ENCODE measurements at regions not wholly inside any gene's neighbourhood (a gene's known extent, or its start where the extent isn't known, plus 50 kb on each side); places are given as distances from the start of the nearest gene placed in this dataset.

DNA sequence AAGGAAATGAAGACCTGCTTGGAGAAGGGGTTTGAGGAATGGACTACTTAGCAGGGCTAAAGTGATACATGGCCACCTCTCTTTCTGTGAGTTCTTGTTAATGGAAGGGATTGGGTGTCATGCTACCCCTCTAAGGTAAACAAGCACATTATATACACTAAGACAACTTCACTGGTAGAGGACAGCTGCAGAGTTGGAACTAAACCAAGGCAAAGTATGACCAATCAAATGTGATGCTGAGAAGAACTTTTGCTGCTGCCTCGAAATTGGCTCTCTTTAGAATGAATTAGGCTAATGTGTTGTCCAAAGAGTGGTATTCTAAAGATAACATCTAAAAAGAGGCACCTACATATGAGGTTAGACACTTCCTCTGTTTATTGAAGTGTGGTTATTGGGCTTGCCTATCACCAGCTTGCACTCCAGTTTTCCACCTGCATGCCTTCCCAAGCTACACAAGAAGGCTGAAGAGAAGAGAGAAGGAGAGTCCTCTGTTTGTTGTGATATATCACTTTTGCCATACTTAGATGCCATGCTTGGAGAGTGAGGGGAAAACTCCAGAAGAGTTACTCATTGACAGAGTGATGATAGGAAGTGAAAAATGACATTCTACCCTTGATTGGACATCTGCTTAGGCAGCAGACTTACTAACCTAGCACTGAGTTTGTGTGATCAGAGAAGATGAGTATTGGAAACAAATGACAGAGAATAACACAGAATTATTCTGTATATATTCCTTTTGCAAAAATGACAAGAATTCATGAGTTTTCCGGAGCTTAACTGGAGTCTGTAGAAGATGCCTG, 536.1 kb downstream of the ZNF608 start:
- Histone ChIP-seq H3K36me3 (ENCODE audit: insufficient read depth, low read length) (no peaks in the 10 kb centered on the region), H3K4me1 (ENCODE audit: control insufficient read depth, insufficient read depth, low read length) (no peaks in the 10 kb centered on the region), H3K27me3 (ENCODE audit: control insufficient read depth, insufficient read depth, low read length) (no peaks in the 10 kb centered on the region), H3K9me3 (replicated peaks; ENCODE audit: low read length) (no peaks in the 10 kb centered on the region), H3K4me2 (ENCODE audit: low read length) (no peak overlapping the region), H3K4me3 (ENCODE audit: low read length) (no peak overlapping the region), H3K9ac (ENCODE audit: low read depth, low read length) (no peak overlapping the region)

DNA sequence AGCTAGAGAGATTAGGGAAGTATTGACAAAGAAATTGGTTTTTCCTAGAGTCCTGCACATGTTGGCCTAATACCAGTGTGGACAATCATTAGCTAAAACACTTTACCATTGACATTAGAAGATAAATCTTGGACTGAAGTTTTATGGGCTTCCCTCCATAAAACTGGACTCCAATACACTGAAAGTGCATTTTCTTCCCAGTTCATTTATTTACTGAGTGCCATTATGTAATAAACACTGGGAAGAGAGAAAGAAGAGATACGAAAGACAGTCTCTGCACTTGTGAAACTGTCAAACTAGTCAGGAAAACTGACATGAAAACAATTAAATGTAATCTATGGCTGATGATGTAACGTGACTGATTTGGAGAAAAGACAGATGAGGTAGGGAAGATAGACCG, 539.3 kb downstream of the ZNF608 start:
- H3K9me3 ChIP-seq (replicated peaks; ENCODE audit: low read length), result no peaks in the 10 kb centered on the region

DNA sequence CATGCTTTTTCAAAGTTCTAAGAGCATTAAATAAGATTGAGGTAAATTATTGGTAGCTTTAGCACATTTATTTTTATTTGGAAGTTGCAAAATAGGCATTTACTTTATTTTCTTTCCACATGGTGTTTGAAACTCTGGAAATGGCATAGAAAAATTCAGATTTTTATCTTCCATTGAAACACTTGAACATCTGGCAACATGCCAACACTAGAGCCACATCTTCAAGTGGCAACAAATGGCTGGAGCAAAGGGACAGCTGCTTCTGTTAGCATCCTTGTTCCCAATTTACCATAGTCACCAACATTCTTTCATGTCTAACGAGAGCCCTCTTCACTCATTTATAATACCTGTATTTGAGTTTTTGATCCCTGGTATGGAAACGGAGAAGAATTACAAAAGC, 539.9 kb downstream of the ZNF608 start:
- H3K9ac ChIP-seq (ENCODE audit: low read depth, low read length), result no peak overlapping the region
- H3K4me3 ChIP-seq (ENCODE audit: low read length), result no peak overlapping the region
- H3K27me3 ChIP-seq (ENCODE audit: control insufficient read depth, insufficient read depth, low read length), result no peaks in the 10 kb centered on the region
- H3K36me3 ChIP-seq (ENCODE audit: insufficient read depth, low read length), result no peaks in the 10 kb centered on the region
- no peaks in the 10 kb centered on the region for H3K4me1 ChIP-seq (ENCODE audit: control insufficient read depth, insufficient read depth, low read length)
- H3K4me2 ChIP-seq (ENCODE audit: low read length), result no peak overlapping the region
- no peaks in the 10 kb centered on the region for H3K9me3 ChIP-seq (replicated peaks; ENCODE audit: low read length)

More for the DNA sequence above, 539.3 kb downstream of the ZNF608 start:
- H3K4me1 ChIP-seq (ENCODE audit: control insufficient read depth, insufficient read depth, low read length), result no peaks in the 10 kb centered on the region
- H3K36me3 ChIP-seq (ENCODE audit: insufficient read depth, low read length), result no peaks in the 10 kb centered on the region
- no peak overlapping the region for H3K4me3 ChIP-seq (ENCODE audit: low read length)
- H3K27me3 ChIP-seq (ENCODE audit: control insufficient read depth, insufficient read depth, low read length), result no peaks in the 10 kb centered on the region
- no peak overlapping the region for H3K4me2 ChIP-seq (ENCODE audit: low read length)
- no peak overlapping the region for H3K9ac ChIP-seq (ENCODE audit: low read depth, low read length)

DNA sequence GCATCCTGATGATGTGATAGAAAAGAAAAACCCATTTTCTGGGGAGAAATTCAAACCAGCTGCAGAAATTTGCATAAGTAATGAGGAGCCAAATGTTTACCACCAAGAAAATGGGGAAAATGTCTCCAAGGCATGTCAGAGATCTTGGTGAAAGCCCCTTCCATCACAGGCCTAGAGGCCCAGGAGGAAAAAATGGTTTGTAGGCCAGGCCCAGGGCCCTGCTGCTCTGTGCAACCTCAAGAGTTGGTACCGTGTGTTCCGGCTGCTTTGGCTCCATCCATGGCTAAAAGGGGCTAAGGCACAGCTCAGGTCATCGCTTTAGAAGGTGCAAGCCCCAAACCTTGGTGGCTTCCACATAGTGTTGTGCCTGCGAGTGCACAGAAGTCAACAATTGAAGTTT, 543.1 kb downstream of the ZNF608 start:
- H3K9ac ChIP-seq (ENCODE audit: low read depth, low read length), result no peak overlapping the region
- H3K36me3 ChIP-seq (ENCODE audit: insufficient read depth, low read length), result no peaks in the 10 kb centered on the region
- H3K4me3 ChIP-seq (ENCODE audit: low read length), result no peak overlapping the region
- H3K27me3 ChIP-seq (ENCODE audit: control insufficient read depth, insufficient read depth, low read length), result no peaks in the 10 kb centered on the region
- H3K4me1 ChIP-seq (ENCODE audit: control insufficient read depth, insufficient read depth, low read length), result no peaks in the 10 kb centered on the region
- H3K4me2 ChIP-seq (ENCODE audit: low read length), result no peak overlapping the region
- no peaks in the 10 kb centered on the region for H3K9me3 ChIP-seq (replicated peaks; ENCODE audit: low read length)

DNA sequence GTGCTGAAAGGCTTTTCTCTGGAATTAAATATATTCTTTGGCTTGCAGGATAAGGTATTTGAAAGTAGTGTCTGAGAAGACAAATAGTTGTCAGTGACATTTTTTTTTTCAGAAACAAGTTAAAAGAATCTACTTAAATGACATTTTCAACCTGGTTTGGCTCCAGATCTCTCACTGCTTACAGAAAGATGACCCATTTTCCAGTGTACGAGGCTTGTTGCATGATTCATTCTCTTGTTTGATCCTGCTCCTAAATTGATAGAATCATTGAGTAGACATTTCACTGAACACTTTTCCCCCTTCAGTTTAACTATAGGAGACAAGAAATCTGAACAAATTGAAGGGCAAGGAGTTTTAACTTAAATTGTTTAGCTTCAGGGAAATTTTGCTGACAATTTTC, 546.1 kb downstream of the ZNF608 start:
- Histone ChIP-seq H3K4me3 (ENCODE audit: low read length) (no peak overlapping the region), H3K36me3 (ENCODE audit: insufficient read depth, low read length) (no peaks in the 10 kb centered on the region), H3K27me3 (ENCODE audit: control insufficient read depth, insufficient read depth, low read length) (no peaks in the 10 kb centered on the region), H3K9me3 (replicated peaks; ENCODE audit: low read length) (no peaks in the 10 kb centered on the region), H3K4me1 (ENCODE audit: control insufficient read depth, insufficient read depth, low read length) (no peaks in the 10 kb centered on the region), H3K4me2 (ENCODE audit: low read length) (no peak overlapping the region), H3K9ac (ENCODE audit: low read depth, low read length) (no peak overlapping the region)

DNA sequence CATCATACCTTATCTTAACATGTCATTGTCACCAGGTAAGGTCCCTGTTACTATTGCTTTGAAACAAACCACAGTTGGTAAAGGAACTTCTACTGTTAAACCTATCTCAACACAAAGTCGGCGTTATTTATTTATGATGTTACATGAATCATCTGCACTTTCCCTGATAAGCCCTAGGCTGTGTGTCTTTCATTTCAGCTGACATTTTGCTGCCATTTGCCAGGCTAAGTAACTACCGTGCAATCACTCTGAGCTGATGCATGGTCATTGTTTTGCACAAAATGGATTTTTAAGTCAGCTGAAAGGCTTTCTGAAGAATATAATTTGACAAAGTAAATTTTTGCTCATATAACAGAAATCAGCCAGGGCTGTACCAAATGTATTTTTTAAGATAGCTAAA, 546.5 kb downstream of the ZNF608 start:
- no peaks in the 10 kb centered on the region for H3K4me1 ChIP-seq (ENCODE audit: control insufficient read depth, insufficient read depth, low read length)
- H3K9me3 ChIP-seq (replicated peaks; ENCODE audit: low read length), result no peaks in the 10 kb centered on the region
- H3K4me3 ChIP-seq (ENCODE audit: low read length), result no peak overlapping the region
- H3K27me3 ChIP-seq (ENCODE audit: control insufficient read depth, insufficient read depth, low read length), result no peaks in the 10 kb centered on the region
- H3K36me3 ChIP-seq (ENCODE audit: insufficient read depth, low read length), result no peaks in the 10 kb centered on the region
- H3K4me2 ChIP-seq (ENCODE audit: low read length), result no peak overlapping the region
- H3K9ac ChIP-seq (ENCODE audit: low read depth, low read length), result no peak overlapping the region

DNA sequence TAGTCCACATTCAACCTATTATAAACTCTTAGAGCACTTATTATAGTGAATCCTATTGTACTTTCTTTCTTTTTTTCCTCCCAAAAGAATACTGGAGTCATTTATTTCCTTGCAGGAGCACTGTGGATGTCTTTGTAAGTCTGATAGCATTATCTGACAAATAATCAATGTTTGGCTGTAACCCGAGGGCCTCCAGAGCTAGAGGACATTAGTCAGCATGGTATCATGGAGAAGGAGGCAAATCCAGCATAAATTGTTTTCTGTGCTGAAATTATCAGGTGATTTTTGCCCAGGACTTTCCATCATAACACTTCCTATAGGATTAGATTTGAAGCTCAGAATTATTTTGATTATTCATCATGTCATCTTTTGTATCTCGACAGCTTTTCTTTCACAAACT, 551.0 kb downstream of the ZNF608 start:
- Histone ChIP-seq H3K27me3 (ENCODE audit: control insufficient read depth, insufficient read depth, low read length) (no peaks in the 10 kb centered on the region), H3K9me3 (replicated peaks; ENCODE audit: low read length) (no peaks in the 10 kb centered on the region), H3K36me3 (ENCODE audit: insufficient read depth, low read length) (no peaks in the 10 kb centered on the region), H3K4me2 (ENCODE audit: low read length) (no peak overlapping the region), H3K9ac (ENCODE audit: low read depth, low read length) (no peak overlapping the region), H3K4me3 (ENCODE audit: low read length) (no peak overlapping the region), H3K4me1 (ENCODE audit: control insufficient read depth, insufficient read depth, low read length) (peaks cover 11% of the 10 kb centered on the region)

DNA sequence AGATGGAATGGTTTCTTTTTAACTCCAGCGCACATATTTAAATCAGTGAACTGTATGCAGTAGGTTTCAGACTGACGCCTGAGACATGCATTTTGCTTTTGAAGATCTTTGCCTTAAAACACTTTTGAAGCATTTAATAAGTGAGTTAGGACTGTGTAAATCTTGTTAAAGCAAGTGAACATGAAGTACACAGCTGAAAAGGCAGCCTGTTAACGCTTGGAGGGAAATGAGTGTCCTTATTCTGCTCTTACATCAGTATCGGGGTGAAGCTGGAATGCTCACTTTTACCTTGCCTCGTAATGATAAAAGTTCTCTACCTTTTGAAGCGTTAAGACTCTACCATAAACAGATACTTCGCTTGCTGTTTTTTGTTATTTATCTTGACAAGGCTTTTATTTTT, 552.2 kb downstream of the ZNF608 start:
- Histone ChIP-seq H3K4me2 (ENCODE audit: low read length) (no peak overlapping the region), H3K36me3 (ENCODE audit: insufficient read depth, low read length) (no peaks in the 10 kb centered on the region), H3K4me1 (ENCODE audit: control insufficient read depth, insufficient read depth, low read length) (peaks cover 11% of the 10 kb centered on the region), H3K4me3 (ENCODE audit: low read length) (no peak overlapping the region), H3K27me3 (ENCODE audit: control insufficient read depth, insufficient read depth, low read length) (no peaks in the 10 kb centered on the region), H3K9ac (ENCODE audit: low read depth, low read length) (no peak overlapping the region), H3K9me3 (replicated peaks; ENCODE audit: low read length) (no peaks in the 10 kb centered on the region)

DNA sequence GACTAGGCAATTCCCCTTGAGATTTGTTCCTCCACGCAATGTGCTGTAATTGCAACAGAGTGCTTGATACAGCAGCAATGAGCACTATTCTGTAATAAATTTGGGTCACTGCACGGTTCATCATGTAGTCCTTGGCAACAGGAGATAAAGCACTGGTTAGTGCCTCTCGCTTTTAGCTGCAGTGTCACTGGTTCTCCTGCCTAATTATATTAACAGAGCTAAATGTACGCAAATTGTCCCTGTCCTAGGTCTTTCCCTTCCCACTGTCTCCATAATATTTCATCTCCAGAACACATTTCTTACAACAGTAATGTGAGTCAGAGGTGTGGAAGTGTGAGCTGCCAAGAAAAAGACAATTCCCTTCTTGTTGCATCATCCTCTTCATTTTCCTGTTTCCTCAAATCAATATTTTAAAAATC, 553.1 kb downstream of the ZNF608 start:
- H3K9ac ChIP-seq (ENCODE audit: low read depth, low read length), result no peak overlapping the region
- H3K36me3 ChIP-seq (ENCODE audit: insufficient read depth, low read length), result no peaks in the 10 kb centered on the region
- H3K27me3 ChIP-seq (ENCODE audit: control insufficient read depth, insufficient read depth, low read length), result no peaks in the 10 kb centered on the region
- H3K4me1 ChIP-seq (ENCODE audit: control insufficient read depth, insufficient read depth, low read length), result peaks cover 11% of the 10 kb centered on the region
- H3K9me3 ChIP-seq (replicated peaks; ENCODE audit: low read length), result no peaks in the 10 kb centered on the region
- H3K4me2 ChIP-seq (ENCODE audit: low read length), result peak overlapping the region; percentile 40
- H3K4me3 ChIP-seq (ENCODE audit: low read length), result no peak overlapping the region

DNA sequence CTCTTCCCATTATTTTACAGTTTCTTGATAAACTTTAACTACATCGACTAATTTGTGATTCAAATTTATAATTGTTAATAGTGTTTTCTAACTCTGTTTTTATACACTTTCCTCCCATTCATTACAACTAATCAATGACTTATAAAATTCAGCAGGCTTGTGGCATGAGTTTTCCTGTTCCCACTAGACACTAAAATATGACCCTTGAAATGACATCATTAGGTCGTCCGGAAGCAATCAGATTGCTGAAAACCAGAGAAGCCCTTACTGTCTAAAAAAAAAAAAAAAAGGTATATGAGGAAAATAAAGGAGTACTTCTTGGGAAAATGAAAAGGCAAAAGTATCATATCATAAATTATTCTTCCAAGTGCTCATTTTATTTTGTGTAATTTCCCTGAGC, 553.7 kb downstream of the ZNF608 start:
- H3K4me2 ChIP-seq (ENCODE audit: low read length), result no peak overlapping the region
- H3K4me1 ChIP-seq (ENCODE audit: control insufficient read depth, insufficient read depth, low read length), result peaks cover 11% of the 10 kb centered on the region
- H3K4me3 ChIP-seq (ENCODE audit: low read length), result no peak overlapping the region
- H3K27me3 ChIP-seq (ENCODE audit: control insufficient read depth, insufficient read depth, low read length), result no peaks in the 10 kb centered on the region
- no peak overlapping the region for H3K9ac ChIP-seq (ENCODE audit: low read depth, low read length)
- no peaks in the 10 kb centered on the region for H3K9me3 ChIP-seq (replicated peaks; ENCODE audit: low read length)
- H3K36me3 ChIP-seq (ENCODE audit: insufficient read depth, low read length), result no peaks in the 10 kb centered on the region

DNA sequence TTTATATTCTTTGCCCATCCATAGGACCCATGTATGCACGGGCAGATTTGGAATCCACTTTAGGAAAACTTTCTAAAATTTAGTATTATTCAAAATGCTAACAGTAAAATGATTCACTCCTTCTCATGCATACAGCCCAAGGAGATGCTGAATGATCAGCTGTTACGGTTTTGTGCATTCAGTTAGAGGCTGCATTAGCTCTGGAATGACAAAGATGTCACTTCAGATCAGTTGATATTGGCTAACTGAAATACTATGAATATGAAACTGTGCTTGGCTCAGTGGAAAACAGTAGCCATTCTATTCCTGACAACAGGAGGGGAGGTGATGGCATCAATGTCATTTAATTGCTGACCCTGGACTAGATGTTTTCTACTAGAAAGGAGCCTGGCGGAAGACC, 560.7 kb downstream of the ZNF608 start:
- no peaks in the 10 kb centered on the region for H3K4me1 ChIP-seq (ENCODE audit: control insufficient read depth, insufficient read depth, low read length)

DNA sequence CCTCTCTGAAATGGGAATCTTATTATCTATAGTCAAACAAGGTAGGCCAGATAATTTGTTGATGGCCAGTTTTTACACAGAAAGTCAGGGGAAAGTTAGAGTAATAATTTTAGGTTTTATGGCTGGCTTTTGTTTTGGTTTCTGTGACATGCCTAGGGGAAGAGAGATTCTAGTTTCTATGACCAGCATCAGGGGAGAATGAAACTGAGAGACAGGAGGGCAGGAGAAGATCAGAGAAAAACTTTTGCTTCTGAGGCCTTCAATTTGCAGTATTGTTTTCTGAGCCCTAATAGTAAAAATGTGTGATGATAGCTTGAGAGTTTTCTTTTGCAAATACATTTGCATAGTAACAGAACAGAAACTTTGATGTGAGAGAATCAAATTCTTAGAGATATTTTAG, 564.3 kb downstream of the ZNF608 start:
- Histone ChIP-seq H3K4me2 (ENCODE audit: low read length) (no peak overlapping the region), H3K9ac (ENCODE audit: low read depth, low read length) (no peak overlapping the region), H3K4me3 (ENCODE audit: low read length) (no peak overlapping the region), H3K9me3 (replicated peaks; ENCODE audit: low read length) (no peaks in the 10 kb centered on the region), H3K4me1 (ENCODE audit: control insufficient read depth, insufficient read depth, low read length) (no peaks in the 10 kb centered on the region), H3K36me3 (ENCODE audit: insufficient read depth, low read length) (no peaks in the 10 kb centered on the region), H3K27me3 (ENCODE audit: control insufficient read depth, insufficient read depth, low read length) (no peaks in the 10 kb centered on the region)

More for the DNA sequence above, 560.7 kb downstream of the ZNF608 start:
- H3K9me3 ChIP-seq (replicated peaks; ENCODE audit: low read length), result no peaks in the 10 kb centered on the region
- no peak overlapping the region for H3K4me2 ChIP-seq (ENCODE audit: low read length)
- no peak overlapping the region for H3K4me3 ChIP-seq (ENCODE audit: low read length)
- H3K36me3 ChIP-seq (ENCODE audit: insufficient read depth, low read length), result no peaks in the 10 kb centered on the region
- H3K9ac ChIP-seq (ENCODE audit: low read depth, low read length), result no peak overlapping the region
- H3K27me3 ChIP-seq (ENCODE audit: control insufficient read depth, insufficient read depth, low read length), result no peaks in the 10 kb centered on the region

All from skeletal muscle satellite cell (primary cell).